ENCODE measurements at regions not wholly inside any gene's neighbourhood (a gene's known extent, or its start where the extent isn't known, plus 50 kb on each side); places are given as distances from the start of the nearest gene placed in this dataset.

DNA sequence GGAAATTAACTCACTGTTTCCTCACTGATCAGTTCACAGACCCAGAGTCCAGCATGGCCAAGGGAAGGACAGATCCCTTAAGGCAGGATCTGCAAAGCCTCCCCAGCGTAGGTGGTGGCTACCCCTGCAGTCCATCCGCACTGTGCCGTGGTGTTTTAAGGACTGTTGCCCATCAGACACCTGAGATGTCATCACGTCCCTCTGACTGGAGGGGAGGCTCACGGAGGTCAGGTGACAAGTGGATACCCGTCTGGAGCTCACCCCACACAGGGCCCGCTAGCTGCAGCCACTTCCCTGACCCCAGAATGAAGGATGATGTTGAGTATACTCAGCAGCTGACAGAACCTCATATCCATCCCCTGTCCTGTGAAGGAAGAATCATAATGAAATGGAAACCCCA is 161.8 kb upstream of the GGTLC1 start:
- no peak overlapping the region for H3K27ac ChIP-seq
- TF ChIP-seq, protein P1, sequence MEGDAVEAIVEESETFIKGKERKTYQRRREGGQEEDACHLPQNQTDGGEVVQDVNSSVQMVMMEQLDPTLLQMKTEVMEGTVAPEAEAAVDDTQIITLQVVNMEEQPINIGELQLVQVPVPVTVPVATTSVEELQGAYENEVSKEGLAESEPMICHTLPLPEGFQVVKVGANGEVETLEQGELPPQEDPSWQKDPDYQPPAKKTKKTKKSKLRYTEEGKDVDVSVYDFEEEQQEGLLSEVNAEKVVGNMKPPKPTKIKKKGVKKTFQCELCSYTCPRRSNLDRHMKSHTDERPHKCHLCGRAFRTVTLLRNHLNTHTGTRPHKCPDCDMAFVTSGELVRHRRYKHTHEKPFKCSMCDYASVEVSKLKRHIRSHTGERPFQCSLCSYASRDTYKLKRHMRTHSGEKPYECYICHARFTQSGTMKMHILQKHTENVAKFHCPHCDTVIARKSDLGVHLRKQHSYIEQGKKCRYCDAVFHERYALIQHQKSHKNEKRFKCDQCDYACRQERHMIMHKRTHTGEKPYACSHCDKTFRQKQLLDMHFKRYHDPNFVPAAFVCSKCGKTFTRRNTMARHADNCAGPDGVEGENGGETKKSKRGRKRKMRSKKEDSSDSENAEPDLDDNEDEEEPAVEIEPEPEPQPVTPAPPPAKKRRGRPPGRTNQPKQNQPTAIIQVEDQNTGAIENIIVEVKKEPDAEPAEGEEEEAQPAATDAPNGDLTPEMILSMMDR (IDR thresholded peaks at IDR 0.05): no peak
- H3K4me1 ChIP-seq: no peaks in the 10 kb centered on the region
- no peaks in the 10 kb centered on the region for H3K36me3 ChIP-seq
- peaks cover 3% of the 10 kb centered on the region for H3K27me3 ChIP-seq
- no peak overlapping the region for H3K4me3 ChIP-seq
- 75% methylated on average over 4 of the region's 7 CpGs; no CpG with 5 or more reads in 1 of the 2 donors for WGBS, 2 donors (ENCODE audit: low coverage in 1 of 2)
- H3K9me3 ChIP-seq: peaks cover 0 to 6% (median 0%) of the 10 kb centered on the region in 3 donors
- no peak for ATAC-seq

DNA sequence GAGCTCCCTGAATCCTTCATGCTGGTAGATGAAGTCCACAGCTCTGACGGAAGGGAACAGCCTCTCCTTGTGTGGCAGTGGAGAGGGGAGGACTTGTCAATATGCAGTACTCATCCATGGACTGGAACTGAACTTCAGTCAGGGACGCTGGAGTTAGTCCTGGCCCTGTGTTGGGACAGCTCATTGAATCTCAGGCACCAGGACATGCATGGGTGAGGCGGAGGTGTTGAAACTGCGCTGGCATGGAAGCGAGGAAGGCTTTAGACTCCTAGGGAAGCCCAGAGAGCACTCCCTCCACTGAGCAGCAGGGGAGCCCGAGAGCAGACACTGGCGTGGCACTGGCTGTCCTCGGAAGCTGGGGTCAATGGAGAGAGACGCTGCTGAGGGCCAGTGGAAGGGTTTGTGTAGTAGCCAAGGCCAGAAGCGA is 161.3 kb upstream of the GGTLC1 start:
- no peak overlapping the region for H3K27ac ChIP-seq
- 48% methylated on average over 7 of the region's 10 CpGs; no CpG with 5 or more reads in 1 of the 2 donors for WGBS, 2 donors (ENCODE audit: low coverage in 1 of 2)
- H3K4me1 ChIP-seq: no peaks in the 10 kb centered on the region
- H3K27me3 ChIP-seq: peaks cover 3% of the 10 kb centered on the region
- H3K9me3 ChIP-seq: peaks cover 0 to 6% (median 0%) of the 10 kb centered on the region in 3 donors
- no peak for ATAC-seq
- H3K36me3 ChIP-seq: no peaks in the 10 kb centered on the region
- TF ChIP-seq POLR2A (IDR thresholded peaks at IDR 0.05): no peak
- TF ChIP-seq, protein P1 (IDR thresholded peaks at IDR 0.05): no peak
- TF ChIP-seq EP300 (IDR thresholded peaks at IDR 0.05): no peak
- TF ChIP-seq POLR2AphosphoS5 (IDR thresholded peaks at IDR 0.05): no peak
- H3K4me3 ChIP-seq: no peak overlapping the region

DNA sequence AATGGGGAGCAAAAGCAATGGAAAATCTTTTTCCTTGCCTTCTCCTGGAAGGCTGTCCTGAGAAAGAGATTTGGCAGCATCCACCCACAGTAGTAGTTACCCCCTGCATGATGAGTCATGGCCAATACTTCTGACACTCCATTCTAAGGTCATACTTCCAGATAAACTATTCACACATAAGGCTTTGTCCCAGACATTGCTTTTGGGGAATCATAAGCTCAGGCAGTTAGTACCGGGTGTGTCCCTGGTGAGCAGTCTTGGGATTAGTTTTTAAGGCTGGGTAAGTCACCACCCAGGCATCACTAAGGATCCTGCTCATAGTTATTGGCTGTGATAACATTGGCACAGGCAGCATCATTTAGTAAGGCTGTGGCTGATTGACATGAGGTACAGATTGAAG is 160.6 kb upstream of the GGTLC1 start:
- peaks cover 0 to 6% (median 0%) of the 10 kb centered on the region in 3 donors for H3K9me3 ChIP-seq
- H3K27me3 ChIP-seq: peaks cover 3% of the 10 kb centered on the region
- H3K4me1 ChIP-seq: no peaks in the 10 kb centered on the region
- no peak overlapping the region for H3K27ac ChIP-seq
- H3K4me3 ChIP-seq: no peak overlapping the region
- no peak for ATAC-seq
- no peaks in the 10 kb centered on the region for H3K36me3 ChIP-seq
- TF ChIP-seq, protein P1 (IDR thresholded peaks at IDR 0.05): no peak
- no peak for TF ChIP-seq POLR2A (IDR thresholded peaks at IDR 0.05)
- no peak for TF ChIP-seq POLR2AphosphoS5 (IDR thresholded peaks at IDR 0.05)
- TF ChIP-seq EP300 (IDR thresholded peaks at IDR 0.05): no peak
- no CpG with 5 or more reads among the region's 1 CpG for WGBS, 2 donors (ENCODE audit: low coverage in 1 of 2)

DNA sequence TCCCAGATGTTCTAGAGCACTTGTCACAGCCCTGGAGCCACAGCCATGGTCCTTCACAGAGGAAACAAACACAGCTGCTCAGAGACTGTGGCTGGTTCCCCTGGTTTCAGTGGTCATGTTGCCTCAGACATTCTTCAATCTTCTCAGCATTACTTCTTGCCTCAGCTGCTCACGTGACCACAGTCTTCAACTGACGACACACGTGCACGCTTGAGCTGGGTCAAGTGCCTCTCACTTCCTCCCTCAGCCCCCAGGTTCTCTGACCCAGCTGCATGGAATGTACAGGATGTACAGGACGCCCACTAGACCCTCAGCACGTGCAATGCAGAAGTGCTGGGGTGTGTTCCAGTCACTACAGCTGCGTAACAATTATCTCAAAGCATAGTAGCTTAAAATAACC is 159.8 kb upstream of the GGTLC1 start:
- no peak for ATAC-seq

DNA sequence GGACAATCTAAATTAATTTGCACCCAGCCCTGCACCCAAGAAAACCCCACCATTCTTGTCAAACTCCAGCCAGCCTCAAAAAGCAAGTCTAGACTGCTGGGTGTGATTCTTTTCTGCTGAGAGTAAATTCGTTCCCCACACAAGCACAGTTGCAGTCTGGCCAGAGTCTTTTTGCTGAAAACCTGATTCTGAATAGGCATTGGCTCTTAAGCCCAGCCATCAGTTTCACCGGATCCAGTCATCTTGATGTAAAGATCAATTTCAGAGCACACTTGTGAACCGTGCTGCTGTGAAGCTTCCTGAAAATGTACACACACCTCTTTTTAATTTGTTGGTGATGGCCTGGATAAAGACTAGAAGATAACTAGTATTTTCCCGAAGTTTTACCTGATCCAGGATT is 159.4 kb upstream of the GGTLC1 start:
- no peaks in the 10 kb centered on the region for H3K4me1 ChIP-seq
- WGBS, 2 donors (ENCODE audit: low coverage in 1 of 2): 38 to 67% methylated on average over 1 to 3 of the region's 4 CpGs
- peaks cover 0 to 6% (median 0%) of the 10 kb centered on the region in 3 donors for H3K9me3 ChIP-seq
- H3K36me3 ChIP-seq: no peaks in the 10 kb centered on the region
- TF ChIP-seq, protein P1 (IDR thresholded peaks at IDR 0.05): no peak
- no peak for TF ChIP-seq POLR2A (IDR thresholded peaks at IDR 0.05)
- no peak overlapping the region for H3K27ac ChIP-seq
- peaks cover 3% of the 10 kb centered on the region for H3K27me3 ChIP-seq
- no peak for ATAC-seq
- no peak overlapping the region for H3K4me3 ChIP-seq

More for the DNA sequence above, 159.8 kb upstream of the GGTLC1 start:
- Histone ChIP-seq H3K27me3 (peaks cover 3% of the 10 kb centered on the region), H3K4me1 (no peaks in the 10 kb centered on the region), H3K36me3 (no peaks in the 10 kb centered on the region), H3K4me3 (no peak overlapping the region), H3K9me3 (peaks cover 0 to 6% (median 0%) of the 10 kb centered on the region in 3 donors), H3K27ac (no peak overlapping the region)
- 86% methylated on average over 5 of the region's 7 CpGs; no CpG with 5 or more reads in 1 of the 2 donors for WGBS, 2 donors (ENCODE audit: low coverage in 1 of 2)
- TF ChIP-seq, protein P1 (IDR thresholded peaks at IDR 0.05): no peak
- TF ChIP-seq POLR2A (IDR thresholded peaks at IDR 0.05) (no peak), POLR2AphosphoS5 (IDR thresholded peaks at IDR 0.05) (no peak), EP300 (IDR thresholded peaks at IDR 0.05) (no peak)

All from gastroesophageal sphincter (tissue), 4 donors.